K562 (cell line): ENCODE measurements at regions not wholly inside any gene's neighbourhood (a gene's known extent, or its start where the extent isn't known, plus 50 kb on each side); places are given as distances from the start of the nearest gene placed in this dataset.

Experiments used
- ASH1L ChIP-seq: fragments of 450-650 bp; IDR thresholded peaks from 2 replicates; pipeline ENCODE4 v1.6.1; 2018; ENCODE audit warnings: borderline replicate concordance, mild to moderate bottlenecking, low read depth; ENCODE audit not compliant: partially characterized antibody
- BACH1 ChIP-seq: fragments of 200-800 bp; sonication (Bioruptor generic); IDR thresholded peaks from 2 replicates; pipeline ENCODE4 v1.6.1; 2016; ENCODE audit warnings: missing genetic modification characterization, missing compliant biosample characterization
- CBX3 ChIP-seq, 2 experiments: IDR thresholded peaks; 1 replicate in 1 of 2; 2 replicates in 1 of 2; pipeline ENCODE4 v1.6.1; 2012; ENCODE audit warnings: inconsistent platforms in 2 of 2, low read length in 2 of 2, borderline replicate concordance in 1 of 2, control low read depth in 1 of 2
- CREB3L1 ChIP-seq: fragments of 450-650 bp; IDR thresholded peaks from 2 replicates; pipeline ENCODE4 v1.6.1; 2014; ENCODE audit warnings: low read depth, mild to moderate bottlenecking, moderate library complexity, borderline replicate concordance
- ELK1 ChIP-seq: sonication (generic); formaldehyde crosslinking; IDR thresholded peaks from 2 replicates; pipeline ENCODE4 v1.8.1; 2022; ENCODE audit warnings: missing genetic modification reagents
- FOXJ3 ChIP-seq: sonication (generic); formaldehyde crosslinking; IDR thresholded peaks from 2 replicates; pipeline ENCODE4 v1.4.0; 2020; ENCODE audit warnings: mild to moderate bottlenecking, missing genetic modification reagents
- HNRNPLL ChIP-seq: fragments of 200-400 bp; formaldehyde crosslinking; IDR thresholded peaks from 2 replicates; pipeline ENCODE4 v1.6.1; 2017; ENCODE audit warnings: low read length, low read depth, mild to moderate bottlenecking; ENCODE audit not compliant: poor library complexity, severe bottlenecking
- IRF2 ChIP-seq: sonication (generic); formaldehyde crosslinking; IDR thresholded peaks from 2 replicates; pipeline ENCODE4 v1.8.1; 2022; ENCODE audit warnings: mild to moderate bottlenecking, missing genetic modification reagents
- MBD2 ChIP-seq: sonication (generic); IDR thresholded peaks from 2 replicates; pipeline ENCODE4 v1.6.1; 2016; ENCODE audit warnings: low read depth, borderline replicate concordance
- MTA3 ChIP-seq: fragments of 450-650 bp; formaldehyde crosslinking; IDR thresholded peaks from 2 replicates; pipeline ENCODE4 v1.6.1; 2017; ENCODE audit warnings: mild to moderate bottlenecking, borderline replicate concordance
- MYC ChIP-seq, 2 experiments: fragments of 250-450 bp in 1 of 2; sonication (Bioruptor Pico) in 1 of 2; IDR thresholded peaks; 2 replicates each; pipeline versions ENCODE4 v1.5.1 to v1.6.1; 2012 to 2021; ENCODE audit warnings: low read depth in 2 of 2, borderline replicate concordance in 1 of 2, improper control_type of control experiment in 1 of 2, low read length in 1 of 2, mild to moderate bottlenecking in 1 of 2, moderate library complexity in 1 of 2
- NCOA2 ChIP-seq, 2 experiments: fragments of 450-650 bp; IDR thresholded peaks; 2 replicates each; pipeline ENCODE4 v1.6.1; 2018; ENCODE audit warnings: mild to moderate bottlenecking in 2 of 2, moderate library complexity in 1 of 2; ENCODE audit not compliant: partially characterized antibody in 2 of 2
- NFE2L1 ChIP-seq: fragments of 450-650 bp; IDR thresholded peaks from 2 replicates; pipeline ENCODE4 v1.6.1; 2016; ENCODE audit warnings: missing genetic modification characterization, low read depth, mild to moderate bottlenecking, missing compliant biosample characterization, moderate library complexity, borderline replicate concordance
- POLR2A ChIP-seq: fragments of 450-650 bp; conservative IDR thresholded peaks from 2 replicates; pipeline ENCODE4 v1.6.1; 2016
- RBM15 ChIP-seq: fragments of 200-400 bp; formaldehyde crosslinking; IDR thresholded peaks from 2 replicates; pipeline ENCODE4 v1.6.1; 2018; ENCODE audit warnings: mild to moderate bottlenecking, low read length, moderate library complexity; ENCODE audit not compliant: insufficient read depth
- SIRT6 ChIP-seq: IDR thresholded peaks from one replicate; pipeline ENCODE4 v1.6.1; 2012; ENCODE audit warnings: low read depth, mild to moderate bottlenecking, control low read depth, inconsistent platforms, low read length, moderate library complexity
- STAT5A ChIP-seq: IDR thresholded peaks from 2 replicates; pipeline ENCODE4 v1.6.1; 2012; ENCODE audit warnings: low read length, inconsistent platforms, borderline replicate concordance
- UBTF ChIP-seq, 2 experiments: IDR thresholded peaks; 2 replicates each; pipeline ENCODE4 v1.6.1; 2012; ENCODE audit warnings: improper control_type of control experiment in 2 of 2, low read depth in 2 of 2, low read length in 2 of 2, borderline replicate concordance in 1 of 2
- ZBTB33 ChIP-seq: sonication (generic); formaldehyde crosslinking; IDR thresholded peaks from 2 replicates; pipeline ENCODE4 v1.8.1; 2023; ENCODE audit warnings: mild to moderate bottlenecking, missing genetic modification reagents

GRCh38 chr15:94844538-94845389, 613.4 kb downstream of the MCTP2 start (continued):
- TF ChIP-seq FOXJ3 = no peak
- TF ChIP-seq ELK1 (CRISPR knock-in tag) = no peak
- TF ChIP-seq BACH1 (tag) = no peak
- TF ChIP-seq CBX3 (IDR thresholded peaks at IDR 0.05; ENCODE audit: borderline replicate concordance in 1 of 2, low read length in 2 of 2) = peak in 1 of 2 experiments; percentile 52; a peak in 1 of 3 replicates
- TF ChIP-seq MBD2 = 0 out of 2 replicates have a peak, but pooled peaks have one; percentile 6
- TF ChIP-seq MYC (IDR thresholded peaks at IDR 0.05; ENCODE audit: low read depth, low read length) = peak; percentile 88
- TF ChIP-seq MYC (CRISPR knock-in tag; IDR thresholded peaks at IDR 0.05; ENCODE audit: borderline replicate concordance, low read depth) = no peak
- TF ChIP-seq IRF2 = no peak
- TF ChIP-seq ASH1L = no peak
- no peak; the same call in 1 of the 2 replicates for TF ChIP-seq ZBTB33 (CRISPR knock-in tag)
- no peak for TF ChIP-seq SIRT6
- TF ChIP-seq UBTF (IDR thresholded peaks at IDR 0.05; ENCODE audit: borderline replicate concordance in 1 of 2, low read depth in 2 of 2, low read length in 2 of 2) = peak; percentile 91 to 92; a peak in 2 of 4 replicates
- peak; percentile 63 for TF ChIP-seq POLR2A
- no peak for TF ChIP-seq STAT5A
- TF ChIP-seq NCOA2 (IDR thresholded peaks at IDR 0.05; ENCODE audit: partially characterized antibody in 2 of 2) = no peak
- no peak for TF ChIP-seq RBM15
- no peak for TF ChIP-seq NFE2L1 (tag)
- no peak for TF ChIP-seq HNRNPLL
- 0 out of 2 replicates have a peak, but pooled peaks have one; percentile 24 for TF ChIP-seq MTA3
- peak; percentile 71; the same call in 1 of the 2 replicates for TF ChIP-seq CREB3L1
